KBM-7 (cell line): ENCODE measurements at regions not wholly inside any gene's neighbourhood (a gene's known extent, or its start where the extent isn't known, plus 50 kb on each side); places are given as distances from the start of the nearest gene placed in this dataset.

Experiments used
- DNase-seq: peaks from one replicate; pipeline ENCODE4 v3.0.0-alpha.2; 2015
- in situ Hi-C: fragments of 300-500 bp; cut with MboI; formaldehyde crosslinking; loops from 2 replicates; pipeline ENCODE4 v1.14.3; 2020; ENCODE audit warnings: low sequenced_read_pairs, low pct_unique_long_range_greater_than_20kb, mixed read lengths

DNA sequence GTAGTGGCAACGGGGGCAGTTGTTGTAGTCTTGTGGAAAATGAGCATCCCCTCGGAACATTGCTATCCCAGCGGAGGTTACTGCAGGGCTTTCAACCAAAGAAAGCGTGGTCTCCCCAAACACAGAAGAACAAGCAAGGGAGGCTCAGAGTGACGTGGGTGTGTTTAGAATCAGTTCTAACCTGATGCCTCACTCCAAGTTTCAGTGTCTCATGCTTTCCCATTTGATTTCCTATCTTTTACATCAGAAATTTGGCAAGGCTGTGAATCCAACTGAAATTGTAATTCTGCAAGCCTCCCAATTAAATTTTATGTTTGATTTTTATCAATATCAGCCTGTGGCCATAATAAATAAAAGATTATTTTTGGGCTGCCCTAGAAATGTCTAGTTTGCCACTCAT lies 156.1 kb upstream of the LNX1 start:
- in situ Hi-C loops, result no loop called here
- DNase-seq, result no peak

- DNase-seq, result no peak
- in situ Hi-C loops, result no loop called here
These were observed 153.3 kb upstream of the LNX1 start for GRCh38 chr4:53744446-53745160.

GRCh38 chr4:53734584-53735353 lies 143.5 kb upstream of the LNX1 start:
- DNase-seq, result no peak
- in situ Hi-C loops, result no loop called here

DNA sequence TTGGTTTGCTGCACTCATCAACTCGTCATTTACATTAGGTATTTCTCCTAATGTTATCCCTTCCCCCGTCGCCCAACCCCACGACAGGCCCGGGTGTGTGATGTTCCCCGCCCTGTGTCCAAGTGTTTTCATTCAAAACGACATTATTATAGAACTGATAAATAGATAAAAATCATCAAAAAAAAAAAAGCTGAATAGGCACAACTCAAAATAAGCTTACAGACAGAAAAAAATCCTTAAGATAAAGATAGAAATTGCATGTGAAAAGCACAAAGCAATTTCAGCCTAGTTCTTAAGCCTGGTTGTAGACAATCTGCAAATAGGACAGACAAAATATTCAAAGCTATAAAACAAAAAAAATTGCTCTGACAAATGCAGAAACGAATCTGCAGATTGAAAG lies 142.9 kb upstream of the LNX1 start:
- in situ Hi-C loops, result no loop called here
- DNase-seq, result no peak

- no peak for DNase-seq
- in situ Hi-C loops, result no loop called here
These were observed 141.4 kb upstream of the LNX1 start for GRCh38 chr4:53732661-53733060.

- DNase-seq, result no peak
- in situ Hi-C loops, result no loop called here
These were observed 138.9 kb upstream of the LNX1 start for GRCh38 chr4:53730031-53730805.

GRCh38 chr4:53722110-53722509 lies 130.8 kb upstream of the LNX1 start:
- DNase-seq, result no peak
- in situ Hi-C loops, result no loop called here

DNA sequence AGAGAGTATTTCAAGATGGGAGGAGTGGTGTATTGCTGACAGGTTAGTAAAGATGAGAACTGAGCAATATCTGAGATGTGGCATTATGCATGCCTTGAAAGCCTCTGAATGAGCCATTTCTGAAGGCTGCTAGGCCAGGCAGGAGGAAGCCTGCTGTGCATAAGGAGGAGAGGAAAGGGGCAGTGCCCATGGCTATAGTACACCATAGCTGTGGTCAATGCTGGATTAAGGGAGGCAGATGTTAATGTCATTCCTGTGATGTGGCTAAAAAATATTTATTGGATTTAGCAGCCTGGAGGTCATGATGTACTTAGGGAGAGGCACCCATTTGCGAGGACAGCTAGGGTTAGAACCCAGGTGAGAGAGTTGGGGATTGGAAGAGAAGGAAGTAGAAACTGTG lies 130.0 kb upstream of the LNX1 start:
- in situ Hi-C loops, result no loop called here

GRCh38 chr4:53720776-53721175 lies 129.5 kb upstream of the LNX1 start:
- in situ Hi-C loops, result no loop called here
- no peak for DNase-seq

More for the DNA sequence above, 130.0 kb upstream of the LNX1 start:
- DNase-seq, result no peak

- no peak for DNase-seq
- in situ Hi-C loops, result no loop called here
These were observed 125.8 kb upstream of the LNX1 start for GRCh38 chr4:53717064-53717549.

- DNase-seq, result no peak
- in situ Hi-C loops, result no loop called here
These were observed 125.3 kb upstream of the LNX1 start for GRCh38 chr4:53716471-53717063.

- no peak for DNase-seq
- in situ Hi-C loops, result no loop called here
These were observed 124.7 kb upstream of the LNX1 start for GRCh38 chr4:53716011-53716410.

DNA sequence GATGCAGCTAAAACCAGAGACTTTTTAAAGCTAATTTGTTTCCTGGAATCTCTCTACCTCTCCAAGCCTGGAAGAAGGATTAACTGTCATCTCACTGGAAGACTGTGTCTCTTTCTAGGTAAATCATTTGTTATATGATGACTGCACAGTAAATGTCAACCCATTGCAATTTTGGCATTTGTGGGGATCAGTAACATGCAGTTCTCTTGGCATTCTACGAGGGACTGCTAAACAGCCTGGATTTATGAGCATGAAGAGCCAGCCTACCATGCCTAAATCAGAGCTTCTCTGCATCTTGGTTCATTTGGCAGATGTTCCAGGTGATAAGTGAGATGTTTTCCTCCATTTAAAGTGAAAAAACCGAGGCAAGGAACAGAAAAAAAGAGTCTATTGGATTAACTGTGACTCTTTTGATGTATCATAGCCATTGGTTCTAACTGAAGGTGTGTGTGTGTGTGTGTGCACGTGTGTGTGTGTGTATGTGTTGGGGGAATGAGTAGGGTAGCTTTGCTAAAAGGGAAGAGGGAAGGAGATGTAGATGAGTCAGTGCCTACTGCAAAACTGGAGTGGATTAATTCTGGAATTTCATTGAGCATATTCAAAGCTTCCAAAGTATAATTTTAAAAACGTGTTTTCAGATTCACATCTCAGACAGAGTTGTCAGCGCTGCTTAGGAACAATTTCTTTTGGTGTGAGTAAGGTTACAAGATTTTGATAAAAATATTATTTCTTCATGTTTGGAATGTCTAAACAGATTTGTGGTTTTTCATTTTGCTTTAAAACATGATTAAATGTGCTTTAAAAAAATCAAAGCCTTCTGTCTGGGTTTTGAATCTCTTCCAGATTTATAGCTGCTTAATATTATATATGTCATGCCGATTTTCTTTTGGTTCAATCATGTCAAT lies 123.2 kb upstream of the LNX1 start:
- in situ Hi-C loops, result no loop called here
- no peak for DNase-seq

GRCh38 chr4:53713767-53714166 lies 122.5 kb upstream of the LNX1 start:
- DNase-seq, result no peak
- in situ Hi-C loops, result no loop called here

DNA sequence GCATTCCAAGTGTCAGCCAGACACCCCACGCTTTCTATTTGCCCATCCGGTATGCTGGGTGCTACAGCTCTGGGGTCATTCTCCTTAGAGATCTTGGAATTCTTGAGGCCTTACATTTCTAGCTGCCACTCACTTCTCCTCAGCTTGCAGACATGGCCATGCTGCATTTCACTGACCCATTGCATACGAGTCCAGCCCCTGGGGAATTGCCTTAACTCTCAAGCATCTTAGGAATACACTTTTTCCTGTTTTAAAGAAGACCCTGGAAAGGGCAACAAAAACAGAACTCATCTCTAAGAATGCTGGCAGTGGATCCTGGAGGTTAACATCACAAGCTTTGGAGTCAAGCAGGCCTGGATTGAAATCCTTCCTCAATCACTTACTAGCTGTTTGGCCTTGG lies 122.0 kb upstream of the LNX1 start:
- in situ Hi-C loops, result no loop called here
- DNase-seq, result no peak

- no peak for DNase-seq
- in situ Hi-C loops, result no loop called here
These were observed 121.2 kb upstream of the LNX1 start for GRCh38 chr4:53712408-53713020.

- in situ Hi-C loops, result no loop called here
- DNase-seq, result no peak
These were observed 120.6 kb upstream of the LNX1 start for GRCh38 chr4:53711926-53712325.

- DNase-seq, result no peak
- in situ Hi-C loops, result no loop called here
These were observed 118.4 kb upstream of the LNX1 start for GRCh38 chr4:53709693-53710092.
